NCI-H2107 (cell line): ENCODE measurements at regions not wholly inside any gene's neighbourhood (a gene's known extent, or its start where the extent isn't known, plus 50 kb on each side); places are given as distances from the start of the nearest gene placed in this dataset.

Experiments used
- DNase-seq: peaks from one replicate; lab custom pipeline; 2025; lab: John Stamatoyannopoulos, UW

DNA sequence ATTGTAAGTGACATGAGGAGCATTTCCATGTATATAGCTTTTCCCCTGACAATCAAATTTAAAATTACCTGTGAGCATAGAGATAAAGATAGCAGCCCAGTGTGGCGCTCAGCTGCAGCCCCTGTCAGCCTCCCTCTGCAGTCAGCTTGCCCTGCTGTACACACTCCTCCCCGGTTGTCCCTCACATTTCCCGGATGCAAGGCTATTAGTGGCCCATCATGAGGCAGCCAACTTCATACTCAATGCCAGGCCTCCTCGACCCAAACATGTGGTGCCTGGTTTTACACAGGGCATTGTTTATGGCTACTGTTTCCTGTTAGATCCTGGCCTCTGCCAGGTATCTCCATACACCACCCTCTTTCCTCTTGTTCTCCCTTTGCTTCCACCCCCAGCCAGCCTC lies 116.1 kb upstream of the SH3BP4 start:
- no peak for DNase-seq

DNA sequence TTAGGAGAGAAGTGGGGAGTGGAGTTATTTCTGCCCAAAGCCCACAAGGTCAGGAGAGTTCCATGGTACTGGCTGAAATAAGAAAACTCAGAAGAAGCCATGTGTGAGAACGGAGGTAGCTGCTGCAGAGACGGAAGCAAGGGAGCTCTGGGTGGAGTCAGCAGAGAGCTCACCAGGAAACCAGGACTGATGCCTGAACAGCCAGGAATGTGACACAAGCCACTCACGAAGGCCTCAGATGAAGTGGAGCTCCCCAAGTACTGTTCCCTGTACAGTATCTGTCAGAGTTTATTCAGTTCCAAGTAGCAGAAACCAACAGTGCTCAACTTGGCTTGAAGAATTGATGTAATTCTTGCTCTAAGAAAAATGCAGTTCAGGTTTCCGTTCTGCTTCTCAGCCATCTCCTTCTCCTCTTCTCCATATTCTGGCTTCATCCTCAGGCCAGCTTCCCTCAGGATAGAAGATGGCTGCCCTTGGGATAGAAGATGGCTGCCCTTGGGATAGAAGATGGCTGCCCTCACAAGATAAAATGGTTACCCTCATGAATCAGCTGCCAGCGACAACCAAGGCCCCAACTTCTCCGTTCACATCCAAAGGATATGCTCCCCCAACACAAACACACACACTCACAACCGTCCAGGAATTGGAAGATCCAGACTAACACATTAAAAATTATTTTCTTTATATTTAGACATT lies 117.4 kb upstream of the SH3BP4 start:
- no peak for DNase-seq

DNA sequence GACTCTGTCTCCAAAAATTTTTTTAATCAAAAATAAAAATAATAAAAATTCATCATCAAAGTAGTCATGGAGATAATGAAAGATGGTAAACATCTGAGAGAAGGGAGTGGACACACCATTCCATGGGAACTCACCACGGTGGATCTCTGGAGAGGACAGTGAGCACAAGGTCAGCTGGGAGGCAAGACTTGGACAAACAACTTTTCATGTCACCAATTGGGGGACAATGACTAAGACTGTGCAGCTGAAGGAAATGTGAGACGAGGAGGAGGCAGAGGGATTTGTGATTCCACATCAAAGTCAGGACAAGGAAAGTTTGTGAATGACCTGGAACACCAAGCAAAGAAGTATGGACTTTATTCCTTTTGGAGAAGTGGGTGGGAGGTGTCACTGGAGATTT lies 121.0 kb upstream of the SH3BP4 start:
- DNase-seq: no peak

DNA sequence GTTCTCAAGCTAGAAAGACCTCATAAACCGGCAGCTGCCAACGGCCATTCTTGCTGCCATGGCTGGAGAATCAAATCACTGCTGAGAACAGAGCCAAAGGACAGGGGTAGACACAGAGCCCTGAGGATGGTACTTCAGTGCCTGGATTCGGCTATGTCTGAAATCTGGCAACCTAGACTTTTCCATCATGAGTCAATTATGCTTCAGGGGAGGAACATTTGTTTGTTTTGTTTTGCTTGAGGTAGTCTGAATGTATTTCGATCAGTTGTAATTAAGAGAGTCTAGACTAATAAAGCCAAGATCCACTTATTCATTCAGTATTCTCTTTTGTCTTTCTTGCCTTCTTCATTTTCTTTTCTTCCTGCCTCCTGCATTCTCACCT lies 122.8 kb upstream of the SH3BP4 start:
- no peak for DNase-seq

DNA sequence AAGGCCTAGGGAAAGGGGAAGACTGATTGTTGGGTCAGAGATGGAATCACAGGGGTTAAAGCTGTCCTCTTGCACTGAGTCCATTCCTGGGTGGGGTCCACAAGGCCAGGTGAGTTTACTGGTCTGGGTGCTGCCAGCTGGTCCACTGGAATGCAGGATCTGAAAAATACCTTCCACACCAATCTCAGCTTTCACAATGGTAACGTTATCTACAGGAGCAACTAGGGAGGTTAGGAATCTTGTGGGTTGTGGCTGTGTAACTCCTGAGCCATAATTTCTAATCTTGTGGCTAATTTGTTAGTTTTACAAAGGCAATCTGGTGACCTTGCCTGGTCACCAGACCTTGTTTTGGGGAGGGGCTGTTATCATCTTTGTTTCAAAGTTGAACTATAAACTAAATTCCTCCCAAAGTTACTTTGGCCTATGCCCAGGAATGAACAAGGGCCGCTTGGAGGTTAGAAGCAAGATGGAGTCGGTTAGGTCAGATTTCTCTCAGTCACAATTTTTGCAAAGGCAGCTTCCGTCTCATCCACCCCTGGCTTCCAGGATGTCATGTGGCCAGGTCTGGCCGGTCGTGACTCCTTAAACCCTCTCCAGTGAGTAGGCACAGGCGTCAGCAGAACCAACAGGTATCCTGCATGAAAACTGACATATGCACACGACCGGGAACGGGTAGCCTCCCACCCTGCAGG lies 123.3 kb upstream of the SH3BP4 start:
- no peak for DNase-seq

DNA sequence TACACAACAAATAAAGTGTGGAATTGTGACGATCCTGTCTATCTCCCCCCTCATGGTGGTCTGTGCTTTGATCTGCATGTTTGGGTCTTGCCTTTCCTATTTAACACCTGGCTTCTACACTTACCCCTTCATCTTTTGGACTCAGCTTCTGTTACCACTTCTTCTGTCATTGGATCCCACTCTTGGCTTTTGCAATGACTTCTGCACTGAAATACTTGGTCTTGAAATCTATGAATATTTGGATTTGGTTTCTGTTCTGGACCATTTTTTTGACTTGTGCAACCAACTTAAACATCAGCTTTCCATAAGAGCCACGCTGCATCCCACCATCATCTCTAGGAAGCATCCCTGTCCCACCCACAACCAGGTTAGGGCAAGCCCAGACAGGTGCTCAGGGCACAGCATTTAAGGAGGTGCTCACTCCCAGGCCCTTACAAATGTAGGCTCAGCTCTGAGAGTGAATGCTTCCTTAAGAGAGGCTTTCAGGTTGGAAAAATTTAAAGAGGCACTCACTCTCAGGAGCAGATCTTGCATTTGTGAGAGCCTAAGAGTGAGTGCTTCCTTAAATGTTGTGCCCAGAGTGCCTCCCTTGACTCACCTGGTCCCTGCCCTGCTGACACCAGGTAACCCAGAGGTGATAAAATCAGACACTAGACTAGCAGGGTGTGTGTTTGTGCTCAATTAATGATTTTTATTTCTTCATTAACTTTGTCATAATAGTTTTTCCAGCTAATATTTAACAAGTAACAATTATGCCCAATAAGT lies 124.5 kb upstream of the SH3BP4 start:
- no peak for DNase-seq

DNA sequence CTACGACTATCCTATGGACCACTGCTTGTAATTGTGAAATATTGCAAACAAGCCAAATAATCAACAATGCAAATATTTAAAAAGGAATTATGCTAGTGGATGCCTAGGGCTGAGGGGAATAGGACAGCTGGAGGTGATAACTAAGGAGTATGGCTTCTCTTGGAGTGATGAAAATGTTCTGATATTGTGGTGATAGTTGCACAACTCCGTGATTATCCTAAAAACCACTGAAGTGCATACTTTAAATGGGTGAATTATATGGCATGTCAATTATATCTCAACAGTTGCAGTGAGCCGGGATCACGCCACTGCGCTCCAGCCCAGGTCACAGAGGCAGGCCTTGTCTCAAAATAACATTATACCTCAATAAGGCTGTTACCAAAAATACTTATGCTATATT lies 125.1 kb upstream of the SH3BP4 start:
- no peak for DNase-seq

DNA sequence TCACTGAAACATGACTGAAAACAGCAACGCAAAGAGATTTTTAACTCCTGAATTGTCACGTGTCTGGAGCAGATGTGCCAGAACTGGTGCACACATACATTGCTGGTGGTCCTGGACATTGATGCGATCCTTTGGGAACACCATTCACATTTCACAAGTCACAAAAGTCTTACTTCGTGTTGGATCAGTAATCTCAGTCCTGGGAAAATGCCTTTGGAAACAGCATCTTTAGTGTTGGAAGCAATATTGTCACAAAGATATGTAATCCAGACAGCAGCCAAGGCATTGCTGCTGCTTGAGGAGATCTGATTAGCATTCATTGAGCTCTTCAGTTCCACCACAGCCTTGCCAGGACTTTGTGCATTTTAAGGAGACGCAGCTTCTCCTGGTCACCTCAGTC lies 126.2 kb upstream of the SH3BP4 start:
- DNase-seq: no peak

DNA sequence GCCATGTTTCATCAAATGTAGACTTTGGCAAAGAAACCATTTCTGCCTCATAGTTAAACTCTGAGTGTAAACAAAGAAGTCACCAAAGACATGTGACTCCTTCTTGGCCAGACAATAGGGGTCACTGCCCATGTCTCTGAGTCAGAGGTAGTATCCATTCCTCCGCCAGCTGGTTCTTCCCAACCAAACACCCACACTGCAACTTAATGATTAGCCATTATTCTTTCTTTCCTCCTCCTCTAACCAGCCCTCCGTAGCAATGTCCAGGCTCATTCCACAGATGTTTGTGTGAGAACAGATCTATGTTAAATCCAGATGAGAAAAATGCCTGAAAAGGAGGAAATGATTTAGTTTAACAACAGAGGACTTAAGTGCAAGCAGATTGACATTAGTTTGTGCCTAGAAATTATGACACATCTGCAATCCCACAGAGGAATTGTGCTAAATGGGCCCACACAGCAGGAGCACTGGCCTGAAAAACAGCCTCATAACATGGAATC lies 127.9 kb upstream of the SH3BP4 start:
- DNase-seq: no peak

DNA sequence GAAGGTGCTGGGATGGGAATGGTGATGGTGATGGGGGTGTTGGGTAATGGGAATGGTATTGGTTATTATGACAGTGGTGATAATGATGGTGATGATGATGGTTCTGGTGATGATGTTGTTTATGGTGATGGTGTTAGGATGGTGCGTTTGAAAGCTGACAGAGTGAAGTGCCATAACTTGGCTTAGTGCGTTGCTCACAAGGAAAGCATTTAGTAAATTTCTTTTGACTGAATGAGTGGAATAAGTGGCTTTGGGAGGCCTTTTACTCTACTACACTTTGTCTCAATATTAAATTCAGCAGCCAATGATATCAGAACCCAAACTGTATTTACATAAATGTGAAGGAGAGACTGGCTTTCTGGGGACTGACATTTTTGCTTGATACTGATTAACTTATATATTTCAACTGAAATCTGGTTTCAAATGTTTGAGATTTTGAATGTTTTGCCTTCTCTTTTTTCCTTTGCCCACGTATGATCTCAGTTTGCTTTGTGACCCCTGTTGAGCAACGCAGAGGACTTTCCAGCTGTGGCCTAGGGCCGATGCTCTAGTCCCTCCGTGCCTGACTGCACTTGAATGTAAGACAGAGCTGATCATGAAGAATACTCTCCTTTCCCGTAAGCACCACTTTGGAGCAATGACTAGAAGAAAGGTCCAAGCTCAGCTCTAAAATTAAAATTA lies 128.5 kb upstream of the SH3BP4 start:
- no peak for DNase-seq

DNA sequence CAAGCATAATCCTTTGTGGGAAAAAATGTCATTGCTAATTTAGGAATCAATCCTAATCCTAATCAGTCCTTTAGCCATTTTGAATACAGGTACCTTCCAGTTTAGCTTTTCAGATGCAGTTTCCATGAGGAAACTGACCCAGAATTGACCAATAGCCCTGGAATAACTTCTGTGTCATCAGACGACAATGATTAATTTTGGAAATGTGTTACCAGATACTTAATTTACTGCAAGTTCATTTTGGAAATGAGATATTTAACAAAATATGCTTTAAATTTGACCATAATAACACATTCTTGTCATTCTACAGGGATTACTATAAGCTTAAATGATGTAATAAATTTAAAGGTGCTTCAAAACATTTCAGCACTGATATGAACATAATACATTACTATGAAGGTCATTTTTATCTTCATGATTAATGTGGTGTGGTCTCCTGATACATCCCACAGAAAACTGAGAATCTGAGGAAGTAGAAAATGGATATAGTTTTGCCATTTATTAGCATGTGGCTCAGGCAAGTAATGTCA lies 129.8 kb upstream of the SH3BP4 start:
- DNase-seq: no peak

DNA sequence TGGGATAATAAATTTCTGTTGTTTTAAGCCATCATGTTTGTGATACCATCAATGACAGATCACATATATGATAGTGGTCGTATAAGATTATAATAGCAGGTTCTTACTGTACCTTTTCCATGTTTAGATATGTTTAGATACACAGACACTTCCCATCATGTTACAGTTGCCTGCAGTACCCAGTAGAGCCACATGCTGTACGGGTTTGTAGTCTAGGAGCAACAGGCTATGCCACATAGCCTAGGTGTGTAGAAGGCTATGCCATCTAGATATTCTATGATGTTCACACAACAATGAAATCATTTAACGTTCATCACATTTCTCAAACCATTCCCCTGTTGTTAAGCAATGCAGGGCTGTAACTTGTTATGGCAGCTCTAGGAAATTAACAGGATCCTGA lies 132.9 kb upstream of the SH3BP4 start:
- no peak for DNase-seq

DNA sequence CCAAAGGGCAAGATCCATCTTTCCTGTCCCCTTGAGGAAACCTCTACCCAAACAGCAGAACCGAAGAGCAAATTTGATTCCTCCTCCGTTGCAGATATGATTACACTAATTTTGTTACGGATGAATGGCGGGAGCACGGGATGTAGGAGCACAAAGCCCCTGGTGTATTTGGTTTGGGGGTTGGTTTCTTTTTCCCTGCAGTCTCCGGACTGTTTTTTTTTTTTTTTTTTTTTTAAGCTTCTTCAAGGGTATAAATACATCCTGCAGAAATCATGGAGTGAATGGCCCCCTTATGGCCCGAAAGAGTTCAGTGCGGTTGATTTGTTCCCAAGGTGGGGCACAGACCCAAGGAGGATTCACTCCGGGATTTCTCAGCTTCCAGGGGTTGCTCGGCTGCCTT lies 135.3 kb upstream of the SH3BP4 start:
- no peak for DNase-seq

DNA sequence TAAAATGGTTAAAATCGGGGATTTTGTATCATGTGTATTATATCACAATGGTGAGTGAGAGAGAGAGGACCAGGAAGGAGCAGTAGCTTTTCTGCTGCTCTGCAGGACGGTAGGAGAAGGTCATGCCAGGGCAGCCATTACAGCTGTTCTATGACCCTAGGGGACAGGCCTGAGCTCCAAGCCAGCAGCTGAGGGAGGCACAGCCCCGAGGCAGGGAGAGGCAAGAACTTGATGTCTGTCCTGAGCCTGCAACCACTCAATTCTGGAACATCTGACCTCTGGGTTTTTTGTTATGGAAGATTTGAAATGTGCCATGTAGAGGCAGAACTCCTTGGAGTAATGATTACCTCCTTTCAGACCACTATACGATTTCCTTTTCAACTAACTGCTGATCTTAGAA lies 135.8 kb upstream of the SH3BP4 start:
- DNase-seq: no peak

DNA sequence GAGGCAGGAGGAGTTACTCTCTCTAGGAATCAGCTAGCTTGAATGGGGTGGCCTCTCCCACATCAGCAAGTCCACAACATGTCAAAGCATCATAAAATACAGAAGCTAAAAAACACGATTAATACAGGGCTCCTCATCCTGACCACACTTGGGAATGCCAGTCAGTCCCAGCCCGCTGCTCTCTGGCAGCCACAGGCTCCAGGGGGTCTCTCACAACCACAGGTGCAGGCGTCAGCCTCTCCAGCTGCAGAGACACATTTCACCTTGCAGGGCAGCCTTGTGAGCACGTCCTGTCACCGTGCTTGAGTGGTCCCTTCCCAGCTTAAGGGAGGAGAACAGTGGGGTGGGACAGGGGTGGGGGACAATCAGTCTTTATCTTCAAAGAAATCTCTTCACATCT lies 137.4 kb upstream of the SH3BP4 start:
- no peak for DNase-seq

DNA sequence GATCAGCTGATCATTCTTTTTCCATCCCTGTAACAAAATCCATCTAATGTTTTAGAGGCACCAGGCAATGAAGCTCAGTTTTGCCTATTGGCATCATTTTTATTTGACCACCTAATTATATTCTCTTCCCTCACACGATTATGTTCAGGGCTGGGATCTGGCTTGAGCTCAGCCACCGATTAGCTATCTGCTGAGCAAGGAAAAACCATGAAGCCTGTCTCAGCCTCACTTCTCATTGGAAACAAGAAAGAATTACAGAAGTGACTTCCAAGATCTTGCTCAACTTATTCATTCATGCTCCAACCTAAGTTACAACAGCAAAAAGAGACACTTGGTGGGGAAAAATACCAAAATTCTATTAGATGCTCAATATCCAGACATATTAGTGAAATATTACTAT lies 139.0 kb upstream of the SH3BP4 start:
- DNase-seq: no peak

DNA sequence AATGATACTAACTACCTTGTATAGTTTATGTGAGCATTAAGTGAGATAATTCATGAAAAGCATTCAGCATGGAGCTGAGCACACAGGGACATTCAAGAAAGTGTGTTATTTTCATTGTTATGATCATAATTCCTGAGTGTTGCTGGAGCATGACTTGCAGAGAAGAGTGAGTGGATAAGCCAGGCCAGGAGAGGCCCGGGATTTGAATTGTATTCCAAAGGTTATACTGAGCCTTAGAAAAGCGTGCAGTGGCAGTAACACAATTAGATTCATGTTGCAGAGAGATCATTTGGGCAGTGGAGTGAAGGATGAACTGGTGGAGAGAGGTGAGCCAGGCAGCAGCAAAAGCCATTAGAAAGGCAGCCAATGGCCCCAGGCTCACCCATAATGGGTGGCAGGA lies 142.9 kb upstream of the SH3BP4 start:
- DNase-seq: no peak

DNA sequence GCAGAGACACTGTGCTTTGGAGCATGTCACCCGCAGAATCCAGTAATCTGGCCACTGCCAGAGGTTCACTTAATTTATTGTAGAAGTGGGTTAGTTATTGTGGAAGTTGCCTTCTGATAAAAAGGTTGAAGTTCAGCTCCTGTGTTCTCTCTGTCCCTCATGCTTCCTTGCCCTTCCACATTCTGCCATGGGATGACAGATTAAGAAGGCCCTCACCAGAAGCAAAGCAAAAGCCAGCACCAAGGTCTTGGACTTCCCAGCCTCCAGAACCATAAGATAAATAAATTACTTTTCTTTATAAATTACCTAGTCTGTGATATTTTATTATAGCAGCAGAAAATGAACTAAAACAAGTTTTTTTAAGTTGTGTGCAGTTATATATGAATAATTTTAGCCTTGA lies 145.0 kb upstream of the SH3BP4 start:
- DNase-seq: no peak

DNA sequence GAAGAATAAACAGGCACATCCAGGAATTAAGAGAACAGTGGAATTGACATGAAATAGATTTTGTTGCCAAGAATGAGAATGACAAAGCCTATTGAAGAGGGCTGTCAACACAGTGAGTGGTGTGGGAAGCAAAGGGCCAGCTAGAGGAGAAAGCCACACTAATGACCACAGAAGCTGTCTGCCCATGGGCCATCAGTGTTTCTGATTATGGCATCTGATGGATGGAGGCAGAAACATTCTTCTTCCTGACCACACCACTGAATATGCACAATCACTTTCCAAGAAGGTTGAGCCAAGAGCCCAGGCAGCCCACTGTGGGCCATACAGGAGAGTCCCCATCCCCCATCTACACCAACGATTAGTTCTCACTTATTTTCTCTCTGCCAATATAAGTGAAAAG lies 146.0 kb upstream of the SH3BP4 start:
- no peak for DNase-seq

DNA sequence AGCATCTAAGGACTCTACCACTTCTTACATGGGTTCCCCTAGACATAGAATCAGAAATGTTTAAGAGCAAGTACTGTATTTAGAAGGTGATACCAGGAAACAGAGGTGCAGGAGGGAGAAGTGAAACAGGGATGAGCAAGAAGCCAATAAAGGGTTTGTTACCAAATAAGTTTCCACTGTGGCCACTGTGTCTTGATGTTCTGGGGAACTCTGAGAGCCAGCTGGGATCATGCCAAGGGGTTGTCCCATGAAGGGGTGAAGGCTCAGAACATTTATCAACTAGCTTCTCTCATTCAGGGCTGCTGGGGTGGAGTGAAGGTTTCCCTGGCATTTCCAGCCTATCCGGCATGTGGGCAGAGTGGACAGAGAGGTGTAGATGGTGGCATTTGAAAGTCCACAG lies 147.1 kb upstream of the SH3BP4 start:
- DNase-seq: no peak

DNA sequence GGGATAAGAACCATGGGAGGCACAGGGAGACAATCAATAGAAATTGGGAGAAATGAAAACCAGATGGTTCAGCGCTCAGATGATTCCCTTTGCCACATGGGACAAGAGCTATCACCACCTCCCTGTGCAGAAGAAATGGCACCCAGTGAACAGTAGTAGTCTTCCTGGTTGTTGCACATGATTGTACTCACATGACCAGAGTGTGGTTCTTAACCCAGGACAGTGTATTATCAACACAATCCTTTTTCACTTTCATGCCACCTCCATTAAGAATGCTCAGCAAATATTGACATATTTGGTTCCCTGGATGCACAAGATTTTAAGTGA lies 149.0 kb upstream of the SH3BP4 start:
- DNase-seq: no peak

DNA sequence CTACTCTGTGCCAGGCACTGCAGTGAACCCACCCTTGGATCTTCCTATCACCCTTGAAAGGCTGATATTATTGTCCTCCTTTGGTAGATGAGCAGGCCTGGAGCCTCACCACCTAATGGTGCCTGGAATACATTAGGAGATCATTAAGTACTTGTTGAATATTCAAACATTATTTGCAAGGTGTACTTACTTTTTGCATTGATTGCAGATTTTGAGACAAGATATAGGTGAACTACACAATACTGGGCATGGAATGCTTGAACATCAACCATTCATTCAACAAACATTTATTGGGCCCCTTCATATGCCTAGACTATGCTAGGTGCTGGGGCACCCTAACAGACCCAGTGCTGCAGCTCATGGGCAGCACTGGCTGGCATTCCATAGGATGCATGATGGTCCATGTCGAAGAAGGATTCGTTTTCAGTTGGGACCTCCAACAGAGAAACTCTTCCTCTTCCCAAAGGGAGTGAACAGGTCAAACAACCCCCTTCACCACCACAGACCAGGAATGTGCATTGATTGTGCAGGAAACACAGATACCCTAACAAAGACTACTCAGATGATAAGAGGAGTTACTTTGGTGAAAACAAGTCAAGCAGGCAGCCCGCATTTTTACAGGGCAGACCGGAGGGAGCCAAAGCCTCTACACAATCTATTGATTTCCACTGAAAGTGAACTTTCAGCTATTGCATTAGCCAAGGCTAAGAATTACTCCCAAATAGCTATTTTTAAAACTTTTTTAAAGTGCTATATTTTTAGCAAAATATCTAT lies 149.6 kb upstream of the SH3BP4 start:
- DNase-seq: no peak
